Mammary epithelial cell (primary cell): ENCODE measurements at regions not wholly inside any gene's neighbourhood (a gene's known extent, or its start where the extent isn't known, plus 50 kb on each side); places are given as distances from the start of the nearest gene placed in this dataset.

Experiments used
- CTCF ChIP-seq, 2 donors: IDR thresholded peaks in 1 of 2; conservative IDR thresholded peaks in 1 of 2; 2 replicates each; pipeline ENCODE4 v1.5.1; 2011 to 2012; ENCODE audit warnings: inconsistent platforms in 2 of 2, low read length in 2 of 2, mild to moderate bottlenecking in 2 of 2, control low read depth in 1 of 2, low read depth in 1 of 2; ENCODE audit not compliant: insufficient read depth in 1 of 2; ENCODE audit errors: extremely low read depth in 1 of 2
- EZH2 ChIP-seq: IDR thresholded peaks from 2 replicates; pipeline ENCODE4 v1.6.1; 2012; ENCODE audit warnings: low read length, inconsistent platforms, borderline replicate concordance

DNA sequence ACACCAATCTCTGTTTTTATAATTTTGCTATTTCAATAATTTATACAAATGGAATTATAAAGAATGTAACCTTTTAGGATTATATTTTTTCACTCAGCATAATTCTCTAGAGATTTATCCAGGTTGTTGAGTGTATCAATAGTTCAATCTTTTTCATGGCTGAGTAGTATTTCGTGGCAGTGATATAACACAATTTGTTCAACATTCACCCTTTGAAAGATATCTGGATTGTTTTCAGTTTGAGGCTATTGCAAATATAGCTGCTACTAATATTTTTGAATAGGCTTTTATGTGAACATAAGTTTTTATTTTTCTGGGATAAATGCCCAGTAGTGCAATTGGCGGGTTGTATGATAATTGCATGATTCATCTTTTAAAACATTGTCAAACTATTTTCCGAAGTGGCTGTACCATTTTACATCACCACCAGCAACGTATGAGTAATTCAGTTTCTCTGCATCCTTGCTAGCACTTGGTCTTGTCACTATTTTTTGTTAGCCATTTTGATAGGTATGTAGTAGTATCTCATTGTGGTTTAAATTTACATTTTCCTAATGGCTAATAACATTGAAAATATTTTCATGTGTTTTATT lies 55.6 kb upstream of the ABCD3 start:
- no peak for TF ChIP-seq CTCF (conservative IDR thresholded peaks at IDR 0.05 in 1 of 2, IDR thresholded peaks at IDR 0.05 in 1 of 2; ENCODE audit: extremely low read depth in 1 of 2, insufficient read depth in 1 of 2, low read depth in 1 of 2, low read length in 2 of 2)
- no peak for TF ChIP-seq EZH2
